Keratinocyte (primary cell): ENCODE measurements at regions not wholly inside any gene's neighbourhood (a gene's known extent, or its start where the extent isn't known, plus 50 kb on each side); places are given as distances from the start of the nearest gene placed in this dataset.

ENCODE experiments used
- DNase-seq: peaks from one replicate; pipeline ENCODE4 v3.0.0-alpha.2; 2011; ENCODE audit warnings: low read depth, missing footprints, low spot score
- FAIRE-seq: peaks from 2 replicates; lab custom pipeline; 2011; peaks lifted over from hg19 to GRCh38; lab: Jason Lieb, UNC
- H2AFZ ChIP-seq: 2 replicates; pipeline ENCODE4 v1.6.0; 2012; ENCODE audit warnings: low read length, control low read depth, inconsistent platforms; ENCODE audit not compliant: control insufficient read depth
- H3K27ac ChIP-seq: 2 replicates; pipeline ENCODE4 v1.5.1; 2011; ENCODE audit warnings: low read length; ENCODE audit not compliant: control insufficient read depth, insufficient read depth
- H3K27me3 ChIP-seq: 3 replicates; pipeline ENCODE4 v1.6.0; 2011; ENCODE audit warnings: low read length; ENCODE audit not compliant: control insufficient read depth, insufficient read depth; ENCODE audit errors: extremely low read depth
- H3K36me3 ChIP-seq, 2 experiments: 2 replicates in 1 of 2; 3 replicates in 1 of 2; pipeline ENCODE4 v1.5.1; 2011; ENCODE audit warnings: low read length in 2 of 2, mild to moderate bottlenecking in 1 of 2; ENCODE audit not compliant: control insufficient read depth in 2 of 2, insufficient read depth in 2 of 2; ENCODE audit errors: extremely low read depth in 1 of 2
- H3K4me1 ChIP-seq: 3 replicates; pipeline ENCODE4 v1.5.1; 2011; ENCODE audit warnings: low read length; ENCODE audit not compliant: control insufficient read depth, insufficient read depth; ENCODE audit errors: extremely low read depth
- H3K4me2 ChIP-seq: 3 replicates; pipeline ENCODE4 v1.6.0; 2011; ENCODE audit warnings: low read depth, low read length; ENCODE audit not compliant: control insufficient read depth, insufficient read depth; ENCODE audit errors: extremely low read depth
- H3K4me3 ChIP-seq, 3 experiments: fragments of 200-600 bp in 1 of 3; sonication (generic) in 1 of 3; 2 replicates in 2 of 3; 3 replicates in 1 of 3; pipeline ENCODE4 v1.5.1; 2011 to 2016; ENCODE audit warnings: low read length in 3 of 3, mild to moderate bottlenecking in 3 of 3, control low read depth in 2 of 3, inconsistent platforms in 1 of 3, low read depth in 1 of 3, mixed read lengths in 1 of 3, mixed run types in 1 of 3, moderate library complexity in 1 of 3; ENCODE audit not compliant: control insufficient read depth in 2 of 3, insufficient read depth in 2 of 3; ENCODE audit errors: extremely low read depth in 1 of 3
- H3K79me2 ChIP-seq: 2 replicates; pipeline ENCODE4 v1.6.0; 2012; ENCODE audit warnings: low read length; ENCODE audit not compliant: control insufficient read depth, insufficient read depth
- H3K9ac ChIP-seq: 3 replicates; pipeline ENCODE4 v1.6.0; 2011; ENCODE audit warnings: low read length; ENCODE audit not compliant: control insufficient read depth, insufficient read depth; ENCODE audit errors: extremely low read depth
- H3K9me1 ChIP-seq: 3 replicates; pipeline ENCODE4 v1.6.0; 2011; ENCODE audit warnings: low read length; ENCODE audit not compliant: control insufficient read depth, insufficient read depth; ENCODE audit errors: extremely low read depth
- H3K9me3 ChIP-seq: 2 replicates; pipeline ENCODE4 v1.5.1; 2012; ENCODE audit warnings: low read depth, low read length; ENCODE audit not compliant: control insufficient read depth
- H4K20me1 ChIP-seq: 3 replicates; pipeline ENCODE4 v1.6.0; 2011; ENCODE audit warnings: low read length; ENCODE audit not compliant: control insufficient read depth, insufficient read depth; ENCODE audit errors: extremely low read depth
- EZH2 ChIP-seq: IDR thresholded peaks from one replicate; pipeline ENCODE4 v1.6.1; 2012; ENCODE audit warnings: inconsistent platforms, mild to moderate bottlenecking, low read length, moderate library complexity
- dilution Hi-C: fragments of 300-500 bp; cut with MboI; formaldehyde crosslinking; loops from one replicate; pipeline ENCODE4 v1.7.0; 2020; ENCODE audit warnings: low sequenced_read_pairs; ENCODE audit not compliant: extremely low pct_ligation_motif_present
- TF ChIP-seq, protein P1 (sequence below), 3 experiments: IDR thresholded peaks in 1 of 3; conservative IDR thresholded peaks in 1 of 3; optimal IDR thresholded peaks in 1 of 3; 2 replicates in 2 of 3; 3 replicates in 1 of 3; pipeline versions ENCODE3 to v1.5.1; 2011; ENCODE audit warnings: low read length in 3 of 3, mild to moderate bottlenecking in 3 of 3, moderate library complexity in 2 of 3, control low read depth in 1 of 3, inconsistent platforms in 1 of 3; ENCODE audit not compliant: insufficient read depth in 2 of 3; ENCODE audit errors: extremely low read depth in 1 of 3

DNA sequence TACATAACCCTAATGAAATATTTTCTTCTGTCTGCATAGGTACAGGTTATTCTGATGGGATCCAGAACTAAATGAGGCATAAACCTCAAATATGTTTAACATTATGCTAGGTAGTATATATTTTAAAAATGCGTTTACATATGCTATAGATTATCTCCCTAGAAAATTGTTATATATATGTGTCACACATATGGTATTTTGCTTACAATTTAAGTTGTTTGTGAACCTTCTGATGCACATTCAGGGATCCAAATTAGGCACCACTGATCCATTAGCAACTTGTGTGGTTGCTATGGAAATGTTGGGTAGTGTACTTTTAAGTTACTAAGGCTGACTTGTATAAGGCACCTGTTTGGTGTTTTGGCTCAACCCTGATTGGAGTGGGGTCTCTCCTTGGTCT, 456.7 kb downstream of the AEBP2 start:
- Histone ChIP-seq H3K9me3 (no peaks in the 10 kb centered on the region), H4K20me1 (no peaks in the 10 kb centered on the region), H3K36me3 (no peaks in the 10 kb centered on the region), H2AFZ (no peak overlapping the region), H3K27me3 (no peaks in the 10 kb centered on the region), H3K4me1 (no peaks in the 10 kb centered on the region), H3K79me2 (no peaks in the 10 kb centered on the region), H3K4me3 (no peak overlapping the region), H3K9me1 (no peaks in the 10 kb centered on the region), H3K9ac (no peak overlapping the region), H3K27ac (no peak overlapping the region), H3K4me2 (no peak overlapping the region)
- TF ChIP-seq, protein P1, sequence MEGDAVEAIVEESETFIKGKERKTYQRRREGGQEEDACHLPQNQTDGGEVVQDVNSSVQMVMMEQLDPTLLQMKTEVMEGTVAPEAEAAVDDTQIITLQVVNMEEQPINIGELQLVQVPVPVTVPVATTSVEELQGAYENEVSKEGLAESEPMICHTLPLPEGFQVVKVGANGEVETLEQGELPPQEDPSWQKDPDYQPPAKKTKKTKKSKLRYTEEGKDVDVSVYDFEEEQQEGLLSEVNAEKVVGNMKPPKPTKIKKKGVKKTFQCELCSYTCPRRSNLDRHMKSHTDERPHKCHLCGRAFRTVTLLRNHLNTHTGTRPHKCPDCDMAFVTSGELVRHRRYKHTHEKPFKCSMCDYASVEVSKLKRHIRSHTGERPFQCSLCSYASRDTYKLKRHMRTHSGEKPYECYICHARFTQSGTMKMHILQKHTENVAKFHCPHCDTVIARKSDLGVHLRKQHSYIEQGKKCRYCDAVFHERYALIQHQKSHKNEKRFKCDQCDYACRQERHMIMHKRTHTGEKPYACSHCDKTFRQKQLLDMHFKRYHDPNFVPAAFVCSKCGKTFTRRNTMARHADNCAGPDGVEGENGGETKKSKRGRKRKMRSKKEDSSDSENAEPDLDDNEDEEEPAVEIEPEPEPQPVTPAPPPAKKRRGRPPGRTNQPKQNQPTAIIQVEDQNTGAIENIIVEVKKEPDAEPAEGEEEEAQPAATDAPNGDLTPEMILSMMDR (optimal IDR thresholded peaks at IDR 0.05 in 1 of 3, IDR thresholded peaks at IDR 0.05 in 1 of 3, conservative IDR thresholded peaks at IDR 0.05 in 1 of 3; ENCODE audit: extremely low read depth in 1 of 3, insufficient read depth in 2 of 3, low read length in 3 of 3), result no peak
- TF ChIP-seq EZH2, result no peak
- no peak for FAIRE-seq
- DNase-seq, result no peak
- dilution Hi-C loops, result no loop called here

DNA sequence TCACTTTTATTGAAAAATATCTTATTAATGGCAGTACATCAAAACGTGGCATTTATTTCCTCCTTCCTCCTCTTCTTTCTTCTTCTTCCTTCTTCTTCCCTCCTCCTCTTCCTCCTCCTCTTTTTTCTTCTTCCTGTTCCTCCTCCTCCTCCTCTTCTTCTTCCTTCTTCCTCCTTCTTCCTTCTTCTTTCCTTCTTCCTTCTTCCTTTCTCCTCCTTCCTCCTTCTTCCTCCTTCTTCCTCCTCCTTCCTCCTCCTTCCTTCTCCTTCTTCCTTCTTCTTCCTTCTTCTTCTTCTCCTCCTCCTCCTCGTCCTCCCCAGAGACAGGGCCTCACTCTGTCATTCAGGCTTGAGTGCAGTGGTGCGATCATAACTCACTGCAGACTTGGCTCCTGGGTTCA, 457.2 kb downstream of the AEBP2 start:
- dilution Hi-C loops, result no loop called here
- no peak overlapping the region for H3K9ac ChIP-seq
- H3K9me3 ChIP-seq, result no peaks in the 10 kb centered on the region

More for the DNA sequence above, 457.2 kb downstream of the AEBP2 start:
- Histone ChIP-seq H3K27ac (no peak overlapping the region), H3K36me3 (no peaks in the 10 kb centered on the region), H3K9me1 (no peaks in the 10 kb centered on the region), H3K4me2 (no peak overlapping the region), H2AFZ (no peak overlapping the region), H4K20me1 (no peaks in the 10 kb centered on the region), H3K27me3 (no peaks in the 10 kb centered on the region), H3K4me3 (no peak overlapping the region), H3K4me1 (no peaks in the 10 kb centered on the region), H3K79me2 (no peaks in the 10 kb centered on the region)
- FAIRE-seq (no peak), DNase-seq (no peak)
- TF ChIP-seq, protein P1 (optimal IDR thresholded peaks at IDR 0.05 in 1 of 3, IDR thresholded peaks at IDR 0.05 in 1 of 3, conservative IDR thresholded peaks at IDR 0.05 in 1 of 3; ENCODE audit: extremely low read depth in 1 of 3, insufficient read depth in 2 of 3, low read length in 3 of 3), result no peak
- no peak for TF ChIP-seq EZH2
